HepG2 (cell line): ENCODE measurements at regions not wholly inside any gene's neighbourhood (a gene's known extent, or its start where the extent isn't known, plus 50 kb on each side); places are given as distances from the start of the nearest gene placed in this dataset.

Experiments
- HOXA7 ChIP-seq: sonication (generic); formaldehyde crosslinking; IDR thresholded peaks from 2 replicates; pipeline ENCODE4 v1.8.1; 2022; ENCODE audit warnings: mild to moderate bottlenecking, missing genetic modification reagents, moderate library complexity
- MEIS1 ChIP-seq: sonication (generic); formaldehyde crosslinking; IDR thresholded peaks from 2 replicates; pipeline ENCODE4 v1.9.0; 2021; ENCODE audit warnings: mild to moderate bottlenecking, missing genetic modification reagents, moderate library complexity, borderline replicate concordance
- REST ChIP-seq, 2 experiments: IDR thresholded peaks; 2 replicates each; pipeline ENCODE4 v1.6.1; 2011 to 2012; ENCODE audit warnings: low read length in 2 of 2, borderline replicate concordance in 1 of 2, low read depth in 1 of 2, mild to moderate bottlenecking in 1 of 2, moderate library complexity in 1 of 2
- USF2 ChIP-seq, 2 experiments: sonication (generic) in 1 of 2; formaldehyde crosslinking in 1 of 2; IDR thresholded peaks; 2 replicates each; pipeline versions ENCODE4 v1.5.1 to v1.6.1; 2011 to 2020; ENCODE audit warnings: borderline replicate concordance in 1 of 2, low read depth in 1 of 2, low read length in 1 of 2, mild to moderate bottlenecking in 1 of 2, missing genetic modification reagents in 1 of 2, moderate library complexity in 1 of 2
- ZHX2 ChIP-seq, 2 experiments: sonication (generic) in 1 of 2; formaldehyde crosslinking in 1 of 2; IDR thresholded peaks; 2 replicates each; pipeline versions ENCODE4 v1.6.1 to v1.9.0; 2014 to 2022; ENCODE audit warnings: antibody characterized with exemption in 1 of 2, borderline replicate concordance in 1 of 2, inconsistent platforms in 1 of 2, low read depth in 1 of 2, missing genetic modification reagents in 1 of 2

- no peak for TF ChIP-seq USF2 (IDR thresholded peaks at IDR 0.05; ENCODE audit: low read depth, low read length)
- TF ChIP-seq USF2 (CRISPR knock-in tag; IDR thresholded peaks at IDR 0.05; ENCODE audit: borderline replicate concordance) = no peak
- TF ChIP-seq HOXA7 (CRISPR knock-in tag) = no peak
- TF ChIP-seq REST (IDR thresholded peaks at IDR 0.05; ENCODE audit: borderline replicate concordance in 1 of 2, low read depth in 1 of 2, low read length in 2 of 2) = no peak
- TF ChIP-seq MEIS1 (CRISPR knock-in tag) = no peak
- TF ChIP-seq ZHX2 (IDR thresholded peaks at IDR 0.05; ENCODE audit: low read depth) = no peak
- no peak for TF ChIP-seq ZHX2 (CRISPR knock-in tag; IDR thresholded peaks at IDR 0.05; ENCODE audit: borderline replicate concordance)
Observed at GRCh38 chr3:117595615-117596014, 886.0 kb downstream of the TUSC7 start.
